ENCODE measurements at regions not wholly inside any gene's neighbourhood (a gene's known extent, or its start where the extent isn't known, plus 50 kb on each side); places are given as distances from the start of the nearest gene placed in this dataset.

DNA sequence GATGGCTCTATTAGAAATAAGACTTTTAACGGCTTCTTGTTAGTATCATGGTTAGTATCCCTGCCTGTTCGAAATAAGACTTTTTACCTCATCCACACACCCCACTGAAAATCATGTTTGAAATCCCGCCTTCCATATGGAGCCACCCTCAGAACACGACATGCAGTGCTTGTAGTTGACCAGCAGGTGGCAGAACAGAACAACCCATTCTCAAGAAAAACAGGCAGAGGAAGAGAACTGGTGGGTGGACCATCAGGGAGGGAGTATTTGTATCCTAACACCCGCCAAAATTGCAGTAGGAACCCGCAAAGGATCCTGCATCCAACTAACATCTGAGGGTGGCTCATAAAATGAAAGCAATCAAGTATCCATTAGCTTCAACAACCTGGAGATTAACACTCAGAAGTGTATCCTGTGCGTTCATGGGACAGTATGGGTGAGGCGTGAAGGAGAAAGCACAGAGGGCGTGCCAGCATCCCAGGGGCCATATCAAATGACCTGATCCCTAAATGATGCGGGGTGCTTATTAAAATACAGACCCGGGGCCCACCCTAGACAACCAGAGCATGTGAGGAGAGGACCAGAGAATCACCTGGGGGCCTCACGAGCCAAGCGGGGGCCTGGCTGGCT lies 89.6 kb upstream of the NHSL1 start:
- TF ChIP-seq, protein P1, sequence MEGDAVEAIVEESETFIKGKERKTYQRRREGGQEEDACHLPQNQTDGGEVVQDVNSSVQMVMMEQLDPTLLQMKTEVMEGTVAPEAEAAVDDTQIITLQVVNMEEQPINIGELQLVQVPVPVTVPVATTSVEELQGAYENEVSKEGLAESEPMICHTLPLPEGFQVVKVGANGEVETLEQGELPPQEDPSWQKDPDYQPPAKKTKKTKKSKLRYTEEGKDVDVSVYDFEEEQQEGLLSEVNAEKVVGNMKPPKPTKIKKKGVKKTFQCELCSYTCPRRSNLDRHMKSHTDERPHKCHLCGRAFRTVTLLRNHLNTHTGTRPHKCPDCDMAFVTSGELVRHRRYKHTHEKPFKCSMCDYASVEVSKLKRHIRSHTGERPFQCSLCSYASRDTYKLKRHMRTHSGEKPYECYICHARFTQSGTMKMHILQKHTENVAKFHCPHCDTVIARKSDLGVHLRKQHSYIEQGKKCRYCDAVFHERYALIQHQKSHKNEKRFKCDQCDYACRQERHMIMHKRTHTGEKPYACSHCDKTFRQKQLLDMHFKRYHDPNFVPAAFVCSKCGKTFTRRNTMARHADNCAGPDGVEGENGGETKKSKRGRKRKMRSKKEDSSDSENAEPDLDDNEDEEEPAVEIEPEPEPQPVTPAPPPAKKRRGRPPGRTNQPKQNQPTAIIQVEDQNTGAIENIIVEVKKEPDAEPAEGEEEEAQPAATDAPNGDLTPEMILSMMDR (conservative IDR thresholded peaks at IDR 0.05; ENCODE audit: low read depth, low read length) = peak; percentile 92
- no peak for TF ChIP-seq EZH2 (IDR thresholded peaks at IDR 0.05; ENCODE audit: borderline replicate concordance, low read depth, low read length, poor library complexity, severe bottlenecking)

Data from A673 (cell line).